Right hindlimb (tissue), 1 donor: ENCODE measurements at regions not wholly inside any gene's neighbourhood (a gene's known extent, or its start where the extent isn't known, plus 50 kb on each side); places are given as distances from the start of the nearest gene placed in this dataset.

Experiments
- DNase-seq: peaks from one replicate; pipeline ENCODE4 v3.0.0-alpha.2; 2018

DNA sequence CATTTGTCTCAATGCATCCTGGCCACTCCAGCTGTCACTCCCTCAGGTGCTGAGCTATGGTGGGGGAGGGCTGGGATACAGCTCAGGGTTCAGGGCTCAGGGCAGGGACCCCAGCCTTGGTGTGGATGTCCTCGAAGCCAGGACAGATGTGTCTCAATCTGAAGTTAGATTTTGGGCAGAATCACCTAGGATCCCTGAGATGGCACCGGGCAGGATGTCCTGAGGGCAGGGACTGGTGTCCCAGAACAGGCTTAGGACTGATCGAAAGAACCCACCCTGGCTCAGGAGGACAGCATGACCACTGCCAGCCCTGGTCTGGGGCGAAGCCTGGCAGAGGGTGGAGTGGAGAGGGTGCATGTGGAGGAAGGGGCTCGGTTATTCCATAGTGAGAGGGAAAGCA lies 96.8 kb upstream of the THY1 start:
- DNase-seq = no peak

DNA sequence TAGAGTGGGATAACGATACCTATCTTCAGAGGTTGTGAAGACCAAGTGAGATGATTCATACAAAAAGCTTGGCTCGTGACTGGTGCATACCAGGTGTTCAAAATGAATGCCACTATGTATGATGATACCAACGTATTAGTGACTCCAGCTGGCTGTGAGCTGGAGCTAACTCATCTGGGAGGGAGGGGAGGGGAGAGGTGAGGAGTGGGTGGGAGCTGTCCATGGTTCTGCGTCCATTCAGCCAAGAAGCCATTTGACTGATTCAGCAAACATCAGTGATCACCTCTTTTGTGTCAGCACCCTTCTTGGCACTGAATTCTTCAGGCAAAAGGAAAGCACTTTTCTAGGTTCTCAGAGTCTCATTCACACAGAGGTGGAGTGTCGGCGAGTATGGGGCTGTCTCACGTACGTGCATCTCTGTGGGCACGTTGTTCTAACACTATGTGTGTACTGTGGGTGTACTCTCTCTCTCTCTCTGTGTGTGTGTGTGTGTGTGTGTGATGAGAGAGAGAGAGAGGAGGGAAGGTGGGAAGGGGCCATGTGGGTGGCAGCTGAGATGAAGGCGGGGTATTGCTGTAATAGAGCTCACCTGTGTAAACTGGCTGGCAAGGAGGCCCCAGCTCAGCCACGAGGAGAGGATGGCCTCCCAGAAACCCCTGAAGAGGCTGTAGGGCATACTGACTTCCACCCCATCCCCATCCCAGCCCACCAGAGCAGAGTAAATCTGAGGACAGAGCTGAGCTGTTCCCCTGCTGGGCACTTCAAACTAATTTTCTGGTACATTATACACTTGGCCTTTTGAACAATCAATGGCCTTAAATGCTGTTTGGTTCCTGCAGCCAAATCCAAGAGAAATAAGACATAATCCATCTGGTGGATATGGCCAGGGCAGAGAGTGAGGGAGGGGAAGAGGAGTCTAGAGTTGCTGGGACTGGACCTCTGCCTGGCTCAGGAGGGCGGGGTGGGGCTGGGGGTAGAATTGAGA lies 96.1 kb upstream of the THY1 start:
- DNase-seq = peak; percentile 61

DNA sequence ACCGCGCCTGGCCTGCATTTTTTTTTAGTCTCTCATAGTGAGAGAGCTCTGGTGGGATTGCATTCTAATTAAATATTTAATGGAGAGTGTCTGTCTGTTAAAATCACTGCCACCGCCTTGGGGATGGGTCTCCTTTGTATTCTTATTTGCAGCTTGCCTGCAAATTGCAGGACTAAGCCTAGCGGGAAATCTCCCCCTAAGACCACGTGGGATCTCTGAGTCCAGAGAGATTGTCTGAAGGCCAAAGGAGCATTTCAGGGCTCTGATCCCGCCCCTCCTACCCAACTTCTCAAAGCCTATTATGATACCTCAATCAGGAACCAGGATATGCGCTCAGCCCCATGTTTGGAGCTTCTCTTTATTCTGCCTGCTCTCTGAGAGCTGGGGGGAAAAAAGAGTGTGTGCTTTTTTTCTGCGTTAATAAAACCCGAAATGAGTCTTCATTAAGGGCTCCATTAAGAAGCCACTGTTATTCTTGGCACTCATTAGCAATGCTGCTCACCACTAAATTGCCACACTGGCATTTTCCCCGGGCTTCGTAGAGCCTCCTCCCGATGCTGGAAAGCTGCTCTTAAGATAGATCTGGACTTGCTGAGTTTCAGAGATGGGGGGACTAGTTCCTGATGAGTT lies 92.9 kb upstream of the THY1 start:
- DNase-seq = no peak

DNA sequence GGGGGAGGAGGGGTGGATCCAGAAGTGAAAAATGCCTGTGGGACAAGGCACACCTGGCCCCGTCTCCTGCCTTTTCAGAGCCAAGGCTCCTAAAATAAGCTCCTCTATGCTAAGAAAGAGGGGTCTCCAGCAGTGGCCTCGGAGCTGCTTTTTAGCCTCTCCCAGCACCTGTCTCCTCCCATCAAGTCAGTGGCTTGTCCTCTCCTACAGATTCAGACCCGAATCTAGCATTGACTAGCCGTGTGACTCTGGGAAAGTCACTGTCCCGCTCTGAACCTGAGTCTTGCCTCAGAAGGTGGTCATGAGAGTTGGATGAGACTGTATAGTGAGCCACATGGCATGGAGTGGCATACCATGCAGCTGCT lies 90.8 kb upstream of the THY1 start:
- no peak for DNase-seq

GRCh38 chr11:119513131-119513805 lies 90.3 kb upstream of the THY1 start:
- no peak for DNase-seq

- DNase-seq = no peak
These were observed 89.4 kb upstream of the THY1 start for GRCh38 chr11:119512369-119512768.

DNA sequence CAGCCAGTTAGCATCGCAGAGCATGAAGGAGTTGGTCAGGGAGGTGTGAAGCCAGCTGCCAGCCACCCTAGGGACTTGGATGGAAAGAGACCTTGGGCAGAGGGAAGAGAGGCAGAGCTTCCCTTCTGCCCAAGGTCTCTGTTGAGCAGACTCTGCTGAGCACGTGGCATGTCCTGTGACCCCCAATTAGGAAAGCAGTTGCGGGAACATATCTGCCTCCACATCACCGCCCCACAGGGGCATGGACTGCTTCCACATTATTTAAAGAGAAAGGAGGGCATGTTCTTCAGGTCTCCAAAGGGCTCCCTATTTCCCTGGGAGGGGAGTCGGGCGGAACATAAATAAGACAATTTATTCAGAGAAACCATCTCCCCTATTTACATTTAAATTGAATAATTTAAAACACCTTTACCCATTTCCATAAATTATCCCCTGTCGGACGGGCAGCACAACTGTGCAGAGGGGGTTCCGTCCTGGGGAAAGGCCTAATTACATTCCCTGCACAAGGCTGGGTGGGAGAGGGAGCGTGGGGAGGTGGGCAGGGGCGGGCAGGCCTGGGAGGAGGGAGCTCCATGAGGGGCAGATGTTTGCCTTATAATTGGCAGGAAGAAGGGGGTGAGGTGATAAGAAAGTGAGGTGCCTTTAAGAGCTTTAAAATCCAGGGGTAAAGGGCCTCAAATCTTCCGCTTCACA lies 88.8 kb upstream of the THY1 start:
- no peak for DNase-seq

GRCh38 chr11:119509969-119510401 lies 87.0 kb upstream of the THY1 start:
- DNase-seq = peak; percentile 75

GRCh38 chr11:119509282-119509841 lies 86.4 kb upstream of the THY1 start:
- no peak for DNase-seq

GRCh38 chr11:119506436-119506835 lies 83.5 kb upstream of the THY1 start:
- no peak for DNase-seq

DNA sequence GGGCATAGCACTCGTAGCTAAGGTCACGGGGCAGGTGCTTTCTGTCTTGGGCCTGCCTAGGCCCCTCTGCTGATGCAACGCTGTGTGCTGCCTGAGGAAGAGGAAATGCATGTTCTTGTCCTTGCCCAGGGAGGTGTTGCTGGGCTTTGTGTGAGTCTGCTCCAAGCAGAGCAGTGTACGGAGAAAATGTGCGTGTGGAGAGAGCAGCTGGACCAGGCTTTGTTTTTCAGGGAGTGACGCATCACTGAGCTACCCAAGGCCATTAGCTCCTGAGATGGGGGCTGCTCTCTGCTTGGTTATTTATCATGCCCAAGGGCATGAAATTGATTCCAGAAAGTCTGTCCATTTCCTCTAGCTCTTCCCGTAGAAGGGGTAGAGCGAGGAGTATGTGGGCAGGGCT lies 82.9 kb upstream of the THY1 start:
- no peak for DNase-seq

- DNase-seq = no peak
These were observed 82.1 kb upstream of the THY1 start for GRCh38 chr11:119505071-119505470.

- no peak for DNase-seq
These were observed 81.4 kb upstream of the THY1 start for GRCh38 chr11:119504371-119504770.

GRCh38 chr11:119501777-119502405 lies 78.9 kb upstream of the THY1 start:
- DNase-seq = no peak

GRCh38 chr11:119497717-119498116 lies 74.7 kb upstream of the THY1 start:
- no peak for DNase-seq

DNA sequence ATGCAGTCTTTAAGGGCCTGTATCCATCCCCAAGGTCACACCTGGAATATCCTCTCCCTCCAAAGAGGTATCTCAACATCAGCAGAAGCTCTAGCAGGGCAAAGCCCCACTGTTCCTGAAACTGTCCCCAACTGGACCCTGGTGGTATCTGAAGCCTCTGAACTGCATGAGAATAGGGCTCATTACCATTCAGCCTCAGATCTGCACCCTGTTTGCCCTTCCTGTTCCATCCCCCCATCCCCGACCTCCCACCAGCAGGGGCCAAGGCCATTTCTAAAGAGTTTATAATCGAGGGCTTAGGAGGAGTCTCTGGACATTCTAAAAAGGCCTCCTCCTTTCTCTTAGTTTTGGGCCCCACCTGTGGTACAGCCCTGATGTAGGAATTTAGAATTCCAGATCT lies 74.0 kb upstream of the THY1 start:
- DNase-seq = no peak

DNA sequence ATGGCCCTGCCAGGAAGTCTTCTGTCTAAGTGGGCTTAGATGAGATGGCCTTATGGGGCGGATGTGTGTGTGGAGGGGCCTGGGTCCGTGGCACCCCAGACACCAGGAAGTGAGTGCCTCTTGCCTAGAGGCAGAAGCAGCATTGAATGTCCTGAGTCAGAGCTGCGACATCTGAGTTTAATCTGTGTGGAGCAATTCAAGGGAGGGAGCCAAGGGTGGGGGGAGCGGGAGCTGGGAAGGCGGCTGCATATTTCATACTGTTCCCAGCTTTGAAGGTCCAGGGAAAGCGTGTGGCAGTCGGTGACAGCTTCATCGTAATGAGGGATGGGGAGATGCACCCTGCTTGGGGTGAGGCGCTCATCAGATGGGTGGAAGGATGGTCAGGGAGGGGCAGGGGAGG lies 73.5 kb upstream of the THY1 start:
- no peak for DNase-seq

- no peak for DNase-seq
These were observed 70.7 kb upstream of the THY1 start for GRCh38 chr11:119493712-119494111.

DNA sequence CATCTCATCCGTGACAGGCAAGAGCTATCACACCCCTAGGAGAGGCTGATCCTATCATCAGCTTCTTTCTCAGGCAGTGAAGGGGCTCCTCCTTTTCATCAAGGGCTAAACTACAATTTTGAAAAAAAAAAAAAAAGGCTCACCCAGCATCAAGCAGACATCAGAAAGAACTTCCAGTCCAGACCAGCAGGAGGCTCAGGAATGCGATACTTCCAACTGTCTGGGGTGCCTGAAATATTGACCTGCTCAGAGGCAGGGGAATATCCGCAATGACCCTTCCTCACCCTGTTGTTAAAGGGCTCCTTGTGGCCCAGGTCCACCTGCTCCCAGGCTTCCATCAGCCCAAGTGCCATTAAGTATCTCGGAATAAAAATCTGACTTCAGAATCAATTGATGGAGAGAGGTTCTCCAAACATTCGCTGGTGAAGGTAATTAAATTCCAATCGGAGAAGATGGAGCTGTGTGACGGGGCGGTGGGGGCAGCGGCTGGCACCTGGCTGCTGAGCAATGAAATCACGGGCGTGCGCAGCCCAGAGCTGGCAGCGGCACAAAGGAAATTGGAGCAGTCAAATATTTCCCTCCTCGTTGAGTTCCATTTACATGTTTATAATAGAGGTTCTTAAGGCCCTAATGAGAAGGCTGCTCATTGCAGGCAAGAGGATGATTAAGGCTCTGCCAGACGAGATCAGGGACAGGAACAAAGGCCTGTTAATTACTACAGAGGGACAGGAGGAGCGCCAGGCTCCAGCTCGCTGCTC lies 69.0 kb upstream of the THY1 start:
- DNase-seq = no peak

DNA sequence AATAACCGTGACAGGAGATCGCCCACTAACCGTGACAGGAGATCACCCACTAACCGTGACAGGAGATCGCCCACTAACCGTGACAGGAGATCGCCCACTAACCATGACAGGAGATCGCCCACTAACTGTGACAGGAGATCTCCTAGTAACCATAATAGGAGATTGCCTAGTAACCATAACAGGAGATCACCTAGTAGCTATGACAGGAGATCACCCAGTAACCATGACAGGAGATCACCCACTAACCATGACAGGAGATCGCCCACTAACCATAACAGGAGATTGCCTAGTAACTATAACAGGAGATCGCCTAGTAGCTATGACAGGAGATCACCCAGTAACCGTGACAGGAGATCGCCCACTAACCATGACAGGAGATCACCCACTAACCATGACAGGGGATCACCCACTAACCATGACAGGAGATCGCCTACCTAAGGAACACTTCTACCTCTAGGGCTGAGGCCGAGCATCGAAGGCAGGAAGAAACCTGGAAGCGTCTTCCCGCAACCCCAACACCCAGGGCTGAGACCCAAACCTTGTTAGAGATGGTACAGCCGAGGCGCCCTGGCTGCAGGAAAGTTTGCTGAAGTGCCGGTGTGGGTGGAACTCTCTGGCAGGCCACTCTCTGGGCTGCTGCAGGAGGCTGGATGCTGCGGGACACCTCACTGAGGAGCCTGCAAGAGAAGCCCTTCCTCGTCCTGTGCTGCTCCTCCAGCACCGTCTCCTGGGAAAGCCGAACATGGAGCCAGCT lies 67.5 kb upstream of the THY1 start:
- no peak for DNase-seq

GRCh38 chr11:119489087-119489486 lies 66.1 kb upstream of the THY1 start:
- DNase-seq = no peak
